Ishikawa (cell line): ENCODE measurements at regions not wholly inside any gene's neighbourhood (a gene's known extent, or its start where the extent isn't known, plus 50 kb on each side); places are given as distances from the start of the nearest gene placed in this dataset.

Experiments
- CEBPB ChIP-seq: IDR thresholded peaks from 2 replicates; pipeline ENCODE4 v1.6.1; 2012
- CREB1 ChIP-seq: IDR thresholded peaks from 2 replicates; pipeline ENCODE4 v1.6.1; 2012; ENCODE audit warnings: low read depth
- EP300 ChIP-seq: IDR thresholded peaks from 2 replicates; pipeline ENCODE4 v1.6.1; 2012; ENCODE audit warnings: borderline replicate concordance
- TEAD4 ChIP-seq: IDR thresholded peaks from 2 replicates; pipeline ENCODE4 v1.6.1; 2012
- TF ChIP-seq, protein P1 (sequence below): IDR thresholded peaks from 2 replicates; pipeline ENCODE4 v1.6.1; 2012

DNA sequence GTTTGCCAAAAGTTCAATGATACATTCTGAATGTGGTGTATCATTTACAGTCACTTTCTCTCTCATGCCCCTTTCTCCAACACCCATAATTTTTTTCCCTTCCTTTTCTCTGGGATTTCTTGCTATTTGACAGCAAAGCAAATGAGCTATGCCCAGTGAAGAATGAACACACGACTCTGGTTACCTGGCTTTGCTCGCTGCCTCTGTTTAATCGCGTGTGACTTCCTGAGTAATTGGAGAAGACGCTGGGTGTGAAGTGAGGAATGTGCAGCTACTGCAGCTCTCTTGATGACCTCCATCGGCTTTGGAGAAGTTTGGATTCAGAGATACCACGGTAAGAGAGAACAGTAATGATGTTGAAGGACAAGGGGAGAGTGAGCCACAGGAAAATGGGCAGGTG, 651.8 kb downstream of the KIF4B start:
- TF ChIP-seq, protein P1, sequence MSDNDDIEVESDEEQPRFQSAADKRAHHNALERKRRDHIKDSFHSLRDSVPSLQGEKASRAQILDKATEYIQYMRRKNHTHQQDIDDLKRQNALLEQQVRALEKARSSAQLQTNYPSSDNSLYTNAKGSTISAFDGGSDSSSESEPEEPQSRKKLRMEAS = no peak
- TF ChIP-seq TEAD4 = no peak
- no peak for TF ChIP-seq CREB1
- TF ChIP-seq EP300 = no peak
- TF ChIP-seq CEBPB = no peak
